C4-2B (cell line): ENCODE measurements at regions not wholly inside any gene's neighbourhood (a gene's known extent, or its start where the extent isn't known, plus 50 kb on each side); places are given as distances from the start of the nearest gene placed in this dataset.

Experiments
- ZFX ChIP-seq: fragments of 450-650 bp; IDR thresholded peaks from 2 replicates; pipeline ENCODE4 v1.6.1; 2017
- TF ChIP-seq, protein P1 (sequence below): fragments of 450-650 bp; conservative IDR thresholded peaks from 2 replicates; pipeline ENCODE4 v1.5.1; 2017; ENCODE audit warnings: mild to moderate bottlenecking

DNA sequence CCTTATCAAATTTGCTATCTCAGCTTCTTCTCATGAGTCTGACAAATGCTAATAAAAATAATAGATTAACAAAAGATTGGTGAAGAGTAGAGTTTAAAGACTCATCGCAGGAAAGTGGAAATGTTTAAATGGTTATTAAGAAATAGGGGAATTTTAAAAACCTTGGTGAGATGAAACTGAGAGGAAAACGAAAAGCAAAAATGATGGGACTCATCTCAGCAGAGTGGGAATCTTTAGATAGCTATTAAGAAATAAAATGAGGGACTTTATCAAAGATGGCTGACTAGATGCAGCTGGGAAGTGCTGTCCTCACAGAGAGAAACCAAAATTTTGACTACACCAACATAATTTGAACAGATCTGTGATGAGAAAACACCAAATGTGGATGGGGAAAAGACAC lies 79.2 kb upstream of the CD163 start:
- TF ChIP-seq, protein P1, sequence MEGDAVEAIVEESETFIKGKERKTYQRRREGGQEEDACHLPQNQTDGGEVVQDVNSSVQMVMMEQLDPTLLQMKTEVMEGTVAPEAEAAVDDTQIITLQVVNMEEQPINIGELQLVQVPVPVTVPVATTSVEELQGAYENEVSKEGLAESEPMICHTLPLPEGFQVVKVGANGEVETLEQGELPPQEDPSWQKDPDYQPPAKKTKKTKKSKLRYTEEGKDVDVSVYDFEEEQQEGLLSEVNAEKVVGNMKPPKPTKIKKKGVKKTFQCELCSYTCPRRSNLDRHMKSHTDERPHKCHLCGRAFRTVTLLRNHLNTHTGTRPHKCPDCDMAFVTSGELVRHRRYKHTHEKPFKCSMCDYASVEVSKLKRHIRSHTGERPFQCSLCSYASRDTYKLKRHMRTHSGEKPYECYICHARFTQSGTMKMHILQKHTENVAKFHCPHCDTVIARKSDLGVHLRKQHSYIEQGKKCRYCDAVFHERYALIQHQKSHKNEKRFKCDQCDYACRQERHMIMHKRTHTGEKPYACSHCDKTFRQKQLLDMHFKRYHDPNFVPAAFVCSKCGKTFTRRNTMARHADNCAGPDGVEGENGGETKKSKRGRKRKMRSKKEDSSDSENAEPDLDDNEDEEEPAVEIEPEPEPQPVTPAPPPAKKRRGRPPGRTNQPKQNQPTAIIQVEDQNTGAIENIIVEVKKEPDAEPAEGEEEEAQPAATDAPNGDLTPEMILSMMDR = no peak
- TF ChIP-seq ZFX = no peak
